ENCODE measurements at regions not wholly inside any gene's neighbourhood (a gene's known extent, or its start where the extent isn't known, plus 50 kb on each side); places are given as distances from the start of the nearest gene placed in this dataset.

DNA sequence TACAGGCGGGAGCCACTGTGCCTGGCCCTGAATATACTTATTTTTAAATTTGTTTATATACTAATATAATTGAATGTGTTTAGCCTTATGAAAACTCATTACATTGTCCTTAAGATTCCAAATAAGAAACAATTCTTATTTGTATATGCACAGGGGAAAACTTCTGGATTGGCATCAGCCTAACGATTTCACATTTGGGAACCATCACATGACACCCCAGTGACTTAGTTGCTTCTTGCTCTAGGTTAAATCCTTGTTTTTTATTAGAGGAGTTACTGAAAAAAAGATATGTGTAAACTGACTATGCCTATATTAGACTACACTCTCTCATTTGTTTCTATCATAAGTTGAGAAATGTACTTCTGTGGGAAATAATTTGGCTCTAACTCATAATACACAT lies 520.2 kb downstream of the SPRY1 start:
- CTCF ChIA-PET = no interaction called here
- H3K9me3 Mint-ChIP-seq = no peaks in the 10 kb centered on the region
- H3K4me3 Mint-ChIP-seq = no peak overlapping the region
- ATAC-seq (no peak), DNase-seq (ENCODE audit: low spot score) (no peak)
- H3K36me3 Mint-ChIP-seq = no peaks in the 10 kb centered on the region
- POLR2A ChIA-PET = no interaction called here
- no peaks in the 10 kb centered on the region; the same call in 1 of the 2 replicates for H3K4me1 Mint-ChIP-seq
- H3K27me3 Mint-ChIP-seq (ENCODE audit: low read depth) = no peaks in the 10 kb centered on the region
- no peak overlapping the region for H3K27ac Mint-ChIP-seq
- TF ChIP-seq, protein P1, sequence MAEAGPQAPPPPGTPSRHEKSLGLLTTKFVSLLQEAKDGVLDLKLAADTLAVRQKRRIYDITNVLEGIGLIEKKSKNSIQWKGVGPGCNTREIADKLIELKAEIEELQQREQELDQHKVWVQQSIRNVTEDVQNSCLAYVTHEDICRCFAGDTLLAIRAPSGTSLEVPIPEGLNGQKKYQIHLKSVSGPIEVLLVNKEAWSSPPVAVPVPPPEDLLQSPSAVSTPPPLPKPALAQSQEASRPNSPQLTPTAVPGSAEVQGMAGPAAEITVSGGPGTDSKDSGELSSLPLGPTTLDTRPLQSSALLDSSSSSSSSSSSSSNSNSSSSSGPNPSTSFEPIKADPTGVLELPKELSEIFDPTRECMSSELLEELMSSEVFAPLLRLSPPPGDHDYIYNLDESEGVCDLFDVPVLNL (CRISPR knock-in tag; IDR thresholded peaks at IDR 0.05; ENCODE audit: borderline replicate concordance, low read depth) = no peak
- TF ChIP-seq NFATC4 (CRISPR knock-in tag; IDR thresholded peaks at IDR 0.05) (no peak), JUN (CRISPR knock-in tag; IDR thresholded peaks at IDR 0.05) (no peak), TCF7 (CRISPR knock-in tag; IDR thresholded peaks at IDR 0.05; ENCODE audit: low read depth) (no peak), KAT7 (CRISPR knock-in tag; IDR thresholded peaks at IDR 0.05; ENCODE audit: borderline replicate concordance) (no peak), ATF1 (CRISPR knock-in tag; IDR thresholded peaks at IDR 0.05) (no peak), SOX15 (CRISPR knock-in tag; IDR thresholded peaks at IDR 0.05) (no peak), SP1 (CRISPR knock-in tag; conservative IDR thresholded peaks at IDR 0.05) (no peak), NR2C2 (CRISPR knock-in tag; IDR thresholded peaks at IDR 0.05) (no peak), GTF2I (CRISPR knock-in tag; conservative IDR thresholded peaks at IDR 0.05) (no peak)
- TF ChIP-seq, protein P2, sequence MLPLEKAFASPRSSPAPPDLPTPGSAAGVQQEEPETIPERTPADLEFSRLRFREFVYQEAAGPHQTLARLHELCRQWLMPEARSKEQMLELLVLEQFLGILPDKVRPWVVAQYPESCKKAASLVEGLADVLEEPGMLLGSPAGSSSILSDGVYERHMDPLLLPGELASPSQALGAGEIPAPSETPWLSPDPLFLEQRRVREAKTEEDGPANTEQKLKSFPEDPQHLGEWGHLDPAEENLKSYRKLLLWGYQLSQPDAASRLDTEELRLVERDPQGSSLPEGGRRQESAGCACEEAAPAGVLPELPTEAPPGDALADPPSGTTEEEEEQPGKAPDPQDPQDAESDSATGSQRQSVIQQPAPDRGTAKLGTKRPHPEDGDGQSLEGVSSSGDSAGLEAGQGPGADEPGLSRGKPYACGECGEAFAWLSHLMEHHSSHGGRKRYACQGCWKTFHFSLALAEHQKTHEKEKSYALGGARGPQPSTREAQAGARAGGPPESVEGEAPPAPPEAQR (CRISPR knock-in tag; IDR thresholded peaks at IDR 0.05) = no peak
- TF ChIP-seq, protein P3, sequence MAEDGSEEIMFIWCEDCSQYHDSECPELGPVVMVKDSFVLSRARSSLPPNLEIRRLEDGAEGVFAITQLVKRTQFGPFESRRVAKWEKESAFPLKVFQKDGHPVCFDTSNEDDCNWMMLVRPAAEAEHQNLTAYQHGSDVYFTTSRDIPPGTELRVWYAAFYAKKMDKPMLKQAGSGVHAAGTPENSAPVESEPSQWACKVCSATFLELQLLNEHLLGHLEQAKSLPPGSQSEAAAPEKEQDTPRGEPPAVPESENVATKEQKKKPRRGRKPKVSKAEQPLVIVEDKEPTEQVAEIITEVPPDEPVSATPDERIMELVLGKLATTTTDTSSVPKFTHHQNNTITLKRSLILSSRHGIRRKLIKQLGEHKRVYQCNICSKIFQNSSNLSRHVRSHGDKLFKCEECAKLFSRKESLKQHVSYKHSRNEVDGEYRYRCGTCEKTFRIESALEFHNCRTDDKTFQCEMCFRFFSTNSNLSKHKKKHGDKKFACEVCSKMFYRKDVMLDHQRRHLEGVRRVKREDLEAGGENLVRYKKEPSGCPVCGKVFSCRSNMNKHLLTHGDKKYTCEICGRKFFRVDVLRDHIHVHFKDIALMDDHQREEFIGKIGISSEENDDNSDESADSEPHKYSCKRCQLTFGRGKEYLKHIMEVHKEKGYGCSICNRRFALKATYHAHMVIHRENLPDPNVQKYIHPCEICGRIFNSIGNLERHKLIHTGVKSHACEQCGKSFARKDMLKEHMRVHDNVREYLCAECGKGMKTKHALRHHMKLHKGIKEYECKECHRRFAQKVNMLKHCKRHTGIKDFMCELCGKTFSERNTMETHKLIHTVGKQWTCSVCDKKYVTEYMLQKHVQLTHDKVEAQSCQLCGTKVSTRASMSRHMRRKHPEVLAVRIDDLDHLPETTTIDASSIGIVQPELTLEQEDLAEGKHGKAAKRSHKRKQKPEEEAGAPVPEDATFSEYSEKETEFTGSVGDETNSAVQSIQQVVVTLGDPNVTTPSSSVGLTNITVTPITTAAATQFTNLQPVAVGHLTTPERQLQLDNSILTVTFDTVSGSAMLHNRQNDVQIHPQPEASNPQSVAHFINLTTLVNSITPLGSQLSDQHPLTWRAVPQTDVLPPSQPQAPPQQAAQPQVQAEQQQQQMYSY (CRISPR knock-in tag; IDR thresholded peaks at IDR 0.05) = no peak
- TF ChIP-seq, protein P4, sequence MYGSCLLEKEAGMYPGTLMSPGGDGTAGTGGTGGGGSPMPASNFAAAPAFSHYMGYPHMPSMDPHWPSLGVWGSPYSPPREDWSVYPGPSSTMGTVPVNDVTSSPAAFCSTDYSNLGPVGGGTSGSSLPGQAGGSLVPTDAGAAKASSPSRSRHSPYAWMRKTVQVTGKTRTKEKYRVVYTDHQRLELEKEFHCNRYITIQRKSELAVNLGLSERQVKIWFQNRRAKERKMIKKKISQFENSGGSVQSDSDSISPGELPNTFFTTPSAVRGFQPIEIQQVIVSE (CRISPR knock-in tag; IDR thresholded peaks at IDR 0.05; ENCODE audit: borderline replicate concordance) = no peak
- TF ChIP-seq, protein P5, sequence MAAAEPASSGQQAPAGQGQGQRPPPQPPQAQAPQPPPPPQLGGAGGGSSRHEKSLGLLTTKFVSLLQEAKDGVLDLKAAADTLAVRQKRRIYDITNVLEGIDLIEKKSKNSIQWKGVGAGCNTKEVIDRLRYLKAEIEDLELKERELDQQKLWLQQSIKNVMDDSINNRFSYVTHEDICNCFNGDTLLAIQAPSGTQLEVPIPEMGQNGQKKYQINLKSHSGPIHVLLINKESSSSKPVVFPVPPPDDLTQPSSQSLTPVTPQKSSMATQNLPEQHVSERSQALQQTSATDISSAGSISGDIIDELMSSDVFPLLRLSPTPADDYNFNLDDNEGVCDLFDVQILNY (CRISPR knock-in tag; IDR thresholded peaks at IDR 0.05) = no peak
- TF ChIP-seq, protein P6, sequence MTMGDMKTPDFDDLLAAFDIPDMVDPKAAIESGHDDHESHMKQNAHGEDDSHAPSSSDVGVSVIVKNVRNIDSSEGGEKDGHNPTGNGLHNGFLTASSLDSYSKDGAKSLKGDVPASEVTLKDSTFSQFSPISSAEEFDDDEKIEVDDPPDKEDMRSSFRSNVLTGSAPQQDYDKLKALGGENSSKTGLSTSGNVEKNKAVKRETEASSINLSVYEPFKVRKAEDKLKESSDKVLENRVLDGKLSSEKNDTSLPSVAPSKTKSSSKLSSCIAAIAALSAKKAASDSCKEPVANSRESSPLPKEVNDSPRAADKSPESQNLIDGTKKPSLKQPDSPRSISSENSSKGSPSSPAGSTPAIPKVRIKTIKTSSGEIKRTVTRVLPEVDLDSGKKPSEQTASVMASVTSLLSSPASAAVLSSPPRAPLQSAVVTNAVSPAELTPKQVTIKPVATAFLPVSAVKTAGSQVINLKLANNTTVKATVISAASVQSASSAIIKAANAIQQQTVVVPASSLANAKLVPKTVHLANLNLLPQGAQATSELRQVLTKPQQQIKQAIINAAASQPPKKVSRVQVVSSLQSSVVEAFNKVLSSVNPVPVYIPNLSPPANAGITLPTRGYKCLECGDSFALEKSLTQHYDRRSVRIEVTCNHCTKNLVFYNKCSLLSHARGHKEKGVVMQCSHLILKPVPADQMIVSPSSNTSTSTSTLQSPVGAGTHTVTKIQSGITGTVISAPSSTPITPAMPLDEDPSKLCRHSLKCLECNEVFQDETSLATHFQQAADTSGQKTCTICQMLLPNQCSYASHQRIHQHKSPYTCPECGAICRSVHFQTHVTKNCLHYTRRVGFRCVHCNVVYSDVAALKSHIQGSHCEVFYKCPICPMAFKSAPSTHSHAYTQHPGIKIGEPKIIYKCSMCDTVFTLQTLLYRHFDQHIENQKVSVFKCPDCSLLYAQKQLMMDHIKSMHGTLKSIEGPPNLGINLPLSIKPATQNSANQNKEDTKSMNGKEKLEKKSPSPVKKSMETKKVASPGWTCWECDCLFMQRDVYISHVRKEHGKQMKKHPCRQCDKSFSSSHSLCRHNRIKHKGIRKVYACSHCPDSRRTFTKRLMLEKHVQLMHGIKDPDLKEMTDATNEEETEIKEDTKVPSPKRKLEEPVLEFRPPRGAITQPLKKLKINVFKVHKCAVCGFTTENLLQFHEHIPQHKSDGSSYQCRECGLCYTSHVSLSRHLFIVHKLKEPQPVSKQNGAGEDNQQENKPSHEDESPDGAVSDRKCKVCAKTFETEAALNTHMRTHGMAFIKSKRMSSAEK (CRISPR knock-in tag; IDR thresholded peaks at IDR 0.05; ENCODE audit: borderline replicate concordance) = no peak
- TF ChIP-seq, protein P7, sequence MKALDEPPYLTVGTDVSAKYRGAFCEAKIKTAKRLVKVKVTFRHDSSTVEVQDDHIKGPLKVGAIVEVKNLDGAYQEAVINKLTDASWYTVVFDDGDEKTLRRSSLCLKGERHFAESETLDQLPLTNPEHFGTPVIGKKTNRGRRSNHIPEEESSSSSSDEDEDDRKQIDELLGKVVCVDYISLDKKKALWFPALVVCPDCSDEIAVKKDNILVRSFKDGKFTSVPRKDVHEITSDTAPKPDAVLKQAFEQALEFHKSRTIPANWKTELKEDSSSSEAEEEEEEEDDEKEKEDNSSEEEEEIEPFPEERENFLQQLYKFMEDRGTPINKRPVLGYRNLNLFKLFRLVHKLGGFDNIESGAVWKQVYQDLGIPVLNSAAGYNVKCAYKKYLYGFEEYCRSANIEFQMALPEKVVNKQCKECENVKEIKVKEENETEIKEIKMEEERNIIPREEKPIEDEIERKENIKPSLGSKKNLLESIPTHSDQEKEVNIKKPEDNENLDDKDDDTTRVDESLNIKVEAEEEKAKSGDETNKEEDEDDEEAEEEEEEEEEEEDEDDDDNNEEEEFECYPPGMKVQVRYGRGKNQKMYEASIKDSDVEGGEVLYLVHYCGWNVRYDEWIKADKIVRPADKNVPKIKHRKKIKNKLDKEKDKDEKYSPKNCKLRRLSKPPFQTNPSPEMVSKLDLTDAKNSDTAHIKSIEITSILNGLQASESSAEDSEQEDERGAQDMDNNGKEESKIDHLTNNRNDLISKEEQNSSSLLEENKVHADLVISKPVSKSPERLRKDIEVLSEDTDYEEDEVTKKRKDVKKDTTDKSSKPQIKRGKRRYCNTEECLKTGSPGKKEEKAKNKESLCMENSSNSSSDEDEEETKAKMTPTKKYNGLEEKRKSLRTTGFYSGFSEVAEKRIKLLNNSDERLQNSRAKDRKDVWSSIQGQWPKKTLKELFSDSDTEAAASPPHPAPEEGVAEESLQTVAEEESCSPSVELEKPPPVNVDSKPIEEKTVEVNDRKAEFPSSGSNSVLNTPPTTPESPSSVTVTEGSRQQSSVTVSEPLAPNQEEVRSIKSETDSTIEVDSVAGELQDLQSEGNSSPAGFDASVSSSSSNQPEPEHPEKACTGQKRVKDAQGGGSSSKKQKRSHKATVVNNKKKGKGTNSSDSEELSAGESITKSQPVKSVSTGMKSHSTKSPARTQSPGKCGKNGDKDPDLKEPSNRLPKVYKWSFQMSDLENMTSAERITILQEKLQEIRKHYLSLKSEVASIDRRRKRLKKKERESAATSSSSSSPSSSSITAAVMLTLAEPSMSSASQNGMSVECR (CRISPR knock-in tag; IDR thresholded peaks at IDR 0.05; ENCODE audit: borderline replicate concordance) = no peak
- TF ChIP-seq, protein P8, sequence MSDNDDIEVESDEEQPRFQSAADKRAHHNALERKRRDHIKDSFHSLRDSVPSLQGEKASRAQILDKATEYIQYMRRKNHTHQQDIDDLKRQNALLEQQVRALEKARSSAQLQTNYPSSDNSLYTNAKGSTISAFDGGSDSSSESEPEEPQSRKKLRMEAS (CRISPR knock-in tag; IDR thresholded peaks at IDR 0.05) = no peak
- TF ChIP-seq, protein P9, sequence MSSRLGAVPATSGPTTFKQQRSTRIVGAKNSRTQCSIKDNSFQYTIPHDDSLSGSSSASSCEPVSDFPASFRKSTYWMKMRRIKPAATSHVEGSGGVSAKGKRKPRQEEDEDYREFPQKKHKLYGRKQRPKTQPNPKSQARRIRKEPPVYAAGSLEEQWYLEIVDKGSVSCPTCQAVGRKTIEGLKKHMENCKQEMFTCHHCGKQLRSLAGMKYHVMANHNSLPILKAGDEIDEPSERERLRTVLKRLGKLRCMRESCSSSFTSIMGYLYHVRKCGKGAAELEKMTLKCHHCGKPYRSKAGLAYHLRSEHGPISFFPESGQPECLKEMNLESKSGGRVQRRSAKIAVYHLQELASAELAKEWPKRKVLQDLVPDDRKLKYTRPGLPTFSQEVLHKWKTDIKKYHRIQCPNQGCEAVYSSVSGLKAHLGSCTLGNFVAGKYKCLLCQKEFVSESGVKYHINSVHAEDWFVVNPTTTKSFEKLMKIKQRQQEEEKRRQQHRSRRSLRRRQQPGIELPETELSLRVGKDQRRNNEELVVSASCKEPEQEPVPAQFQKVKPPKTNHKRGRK (CRISPR knock-in tag; IDR thresholded peaks at IDR 0.05; ENCODE audit: borderline replicate concordance) = no peak

All from WTC11 (cell line).